Upper lobe of left lung (tissue), 4 donors: ENCODE measurements at regions not wholly inside any gene's neighbourhood (a gene's known extent, or its start where the extent isn't known, plus 50 kb on each side); places are given as distances from the start of the nearest gene placed in this dataset.

Experiments used
- POLR2A ChIP-seq, 4 donors: fragments of 450-650 bp; IDR thresholded peaks; one replicate each; pipeline ENCODE4 v1.5.1; 2016 to 2017; ENCODE audit warnings: antibody characterized with exemption in 4 of 4, mild to moderate bottlenecking in 2 of 4
- POLR2AphosphoS5 ChIP-seq, 2 donors: sonication (generic); formaldehyde crosslinking; IDR thresholded peaks; one replicate each; pipeline ENCODE4 v1.5.1; 2017; ENCODE audit warnings: antibody characterized with exemption in 2 of 2
- TF ChIP-seq, protein P1 (sequence below), 6 experiments: fragments of 450-650 bp in 4 of 6; fragments of 200-600 bp in 2 of 6; sonication (generic) in 2 of 6; IDR thresholded peaks; one replicate each; pipeline ENCODE4 v1.5.1; 2016 to 2019; ENCODE audit warnings: antibody characterized with exemption in 6 of 6

DNA sequence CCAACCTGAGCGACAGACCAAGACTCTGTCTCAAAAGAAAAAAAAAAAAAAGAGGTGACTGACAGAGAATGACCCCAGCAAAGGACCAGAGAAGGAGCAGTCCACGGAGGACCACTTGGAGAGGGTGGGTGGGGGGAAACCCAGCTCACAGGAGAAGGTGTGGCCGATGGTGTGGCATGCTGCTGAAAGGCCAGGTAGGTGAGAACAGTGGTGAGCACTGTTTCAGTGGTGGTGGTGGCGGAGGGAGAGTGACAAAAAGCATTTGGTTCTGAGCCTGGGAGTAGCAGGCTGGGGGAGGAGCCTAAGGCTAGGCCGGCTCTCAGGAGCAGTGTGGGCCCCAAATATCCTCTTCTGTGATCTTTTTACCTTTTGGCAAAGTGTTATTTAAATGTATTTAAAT lies 63.8 kb downstream of the IRF2BPL start:
- TF ChIP-seq, protein P1, sequence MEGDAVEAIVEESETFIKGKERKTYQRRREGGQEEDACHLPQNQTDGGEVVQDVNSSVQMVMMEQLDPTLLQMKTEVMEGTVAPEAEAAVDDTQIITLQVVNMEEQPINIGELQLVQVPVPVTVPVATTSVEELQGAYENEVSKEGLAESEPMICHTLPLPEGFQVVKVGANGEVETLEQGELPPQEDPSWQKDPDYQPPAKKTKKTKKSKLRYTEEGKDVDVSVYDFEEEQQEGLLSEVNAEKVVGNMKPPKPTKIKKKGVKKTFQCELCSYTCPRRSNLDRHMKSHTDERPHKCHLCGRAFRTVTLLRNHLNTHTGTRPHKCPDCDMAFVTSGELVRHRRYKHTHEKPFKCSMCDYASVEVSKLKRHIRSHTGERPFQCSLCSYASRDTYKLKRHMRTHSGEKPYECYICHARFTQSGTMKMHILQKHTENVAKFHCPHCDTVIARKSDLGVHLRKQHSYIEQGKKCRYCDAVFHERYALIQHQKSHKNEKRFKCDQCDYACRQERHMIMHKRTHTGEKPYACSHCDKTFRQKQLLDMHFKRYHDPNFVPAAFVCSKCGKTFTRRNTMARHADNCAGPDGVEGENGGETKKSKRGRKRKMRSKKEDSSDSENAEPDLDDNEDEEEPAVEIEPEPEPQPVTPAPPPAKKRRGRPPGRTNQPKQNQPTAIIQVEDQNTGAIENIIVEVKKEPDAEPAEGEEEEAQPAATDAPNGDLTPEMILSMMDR (IDR thresholded peaks at IDR 0.05) = no peak
- TF ChIP-seq POLR2A (IDR thresholded peaks at IDR 0.05) = no peak
- no peak for TF ChIP-seq POLR2AphosphoS5 (IDR thresholded peaks at IDR 0.05)
